NCI-H2107 treated with DMSO at 0.1 percent for 48 hours (cell line): ENCODE measurements at regions not wholly inside any gene's neighbourhood (a gene's known extent, or its start where the extent isn't known, plus 50 kb on each side); places are given as distances from the start of the nearest gene placed in this dataset.
"Not testable (repeated sequence)": the region's sequence is repeated elsewhere in the genome, so short reads cannot be mapped to it uniquely, and the experiment has no call there.

Experiments
- DNase-seq: peaks from one replicate; lab custom pipeline; 2025; ENCODE audit not compliant: unreplicated experiment; lab: John Stamatoyannopoulos, UW

DNA sequence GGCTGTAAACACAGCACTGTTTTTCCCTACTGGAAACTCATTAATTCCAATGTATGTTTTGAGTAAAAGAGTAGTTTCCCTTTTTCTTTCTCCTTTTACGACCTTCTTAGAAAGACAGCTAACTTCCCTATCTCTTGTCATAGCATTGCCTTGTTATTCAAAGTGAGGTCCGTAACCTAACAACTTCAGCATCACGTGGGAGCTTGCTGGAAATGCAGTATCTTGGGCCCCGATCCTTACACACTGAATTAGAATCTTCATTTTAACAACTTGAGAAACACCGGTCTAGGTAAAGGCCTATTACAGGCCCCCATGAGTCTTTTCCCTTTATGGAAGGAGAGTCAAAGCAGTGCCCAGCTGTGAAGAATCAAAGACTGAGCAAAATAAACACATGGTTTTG, 230.7 kb upstream of the PRKD1 start:
- no peak for DNase-seq

DNA sequence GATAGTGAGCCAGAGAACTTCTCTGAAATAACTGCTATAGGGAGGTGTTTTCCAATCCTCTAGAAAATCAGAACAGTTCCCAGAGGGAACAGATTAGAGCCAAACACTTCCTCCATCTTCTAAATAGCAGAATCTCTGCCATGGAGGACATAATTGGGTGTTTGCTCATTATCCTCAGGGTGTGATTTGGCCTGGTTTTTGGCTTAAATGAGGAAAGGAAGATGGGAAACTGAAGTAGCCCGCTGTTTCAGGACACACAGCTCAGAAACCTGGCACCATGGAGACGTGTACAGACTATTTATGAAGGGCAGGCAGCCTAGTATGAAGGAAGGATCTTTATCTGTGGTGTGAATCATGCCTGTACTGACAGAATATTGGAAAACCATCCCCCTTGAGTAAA, 231.7 kb upstream of the PRKD1 start:
- DNase-seq: no peak

DNA sequence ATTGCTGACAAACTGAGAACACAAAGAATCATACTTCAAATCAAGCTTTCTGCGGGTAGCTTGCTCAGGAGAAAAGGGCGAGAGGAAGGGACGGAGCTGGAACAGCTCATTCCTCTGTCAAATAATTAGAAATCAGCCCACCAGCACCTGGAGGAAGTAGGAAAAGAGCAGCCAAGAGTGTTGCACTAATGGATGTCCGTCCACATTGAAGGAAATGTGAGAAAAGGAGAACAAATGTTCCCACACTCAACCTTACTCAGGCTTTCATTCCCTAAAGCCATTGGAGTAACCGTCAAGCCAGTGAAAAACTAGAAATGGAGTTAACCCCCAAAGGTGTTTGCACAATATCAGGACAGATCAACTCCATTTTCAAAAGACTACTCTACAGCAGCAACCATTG, 233.0 kb upstream of the PRKD1 start:
- DNase-seq: no peak

DNA sequence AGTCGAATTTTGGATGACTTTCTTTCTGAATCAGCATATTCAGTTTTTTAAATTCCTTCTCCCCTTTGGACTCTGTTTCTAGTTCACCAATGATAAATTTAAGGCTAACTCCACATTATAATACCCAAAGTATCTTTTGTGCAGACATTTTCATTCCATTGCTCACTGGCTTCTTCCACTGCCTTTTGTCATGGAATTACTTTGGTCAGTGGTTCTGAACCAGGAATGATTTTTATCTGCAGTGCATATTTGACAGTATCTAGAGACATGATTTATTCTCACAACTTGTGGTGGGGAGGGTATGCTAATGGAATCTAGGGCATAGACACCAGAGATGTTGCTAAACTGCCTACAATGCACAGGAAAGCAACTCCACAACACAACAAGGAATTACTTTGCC, 234.4 kb upstream of the PRKD1 start:
- no peak for DNase-seq

- no peak for DNase-seq
Observed at GRCh38 chr14:30165255-30165654, 237.6 kb upstream of the PRKD1 start.

GRCh38 chr14:30177781-30178180, 250.1 kb upstream of the PRKD1 start:
- DNase-seq: no peak

DNA sequence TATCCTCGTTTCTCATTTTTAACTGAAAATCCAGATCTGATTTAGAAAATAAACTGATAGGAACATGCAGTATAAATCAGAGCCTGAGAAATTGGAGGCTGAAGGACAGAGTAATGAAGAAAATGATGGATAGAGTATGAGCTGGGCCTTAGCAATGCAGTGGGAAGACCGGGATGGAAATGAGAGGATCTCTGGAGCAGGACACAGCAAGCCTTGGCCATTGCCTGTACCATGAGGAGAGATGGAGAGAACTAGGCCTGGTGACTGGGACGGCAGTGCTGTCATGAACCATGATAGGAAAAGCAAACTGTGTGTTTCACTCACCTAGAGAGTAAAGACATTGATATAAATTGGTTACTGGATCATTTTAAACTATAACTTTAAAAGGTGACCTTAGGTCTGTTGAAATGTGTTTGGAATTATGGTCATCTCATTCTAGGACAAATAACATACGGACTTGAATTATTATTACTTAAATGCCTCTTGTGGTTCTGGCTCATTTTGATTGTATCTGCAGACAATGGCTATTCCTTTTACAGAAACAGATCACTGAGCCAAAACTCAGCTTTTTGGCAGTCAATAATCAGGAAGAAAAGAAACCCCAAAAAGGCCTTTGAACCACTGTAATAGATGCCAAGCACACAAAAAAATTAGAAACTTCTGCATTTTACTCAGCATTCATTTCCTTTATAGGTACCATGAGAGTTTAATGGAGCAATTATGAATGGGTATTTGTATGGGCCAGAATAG, 251.9 kb upstream of the PRKD1 start:
- DNase-seq: no peak

DNA sequence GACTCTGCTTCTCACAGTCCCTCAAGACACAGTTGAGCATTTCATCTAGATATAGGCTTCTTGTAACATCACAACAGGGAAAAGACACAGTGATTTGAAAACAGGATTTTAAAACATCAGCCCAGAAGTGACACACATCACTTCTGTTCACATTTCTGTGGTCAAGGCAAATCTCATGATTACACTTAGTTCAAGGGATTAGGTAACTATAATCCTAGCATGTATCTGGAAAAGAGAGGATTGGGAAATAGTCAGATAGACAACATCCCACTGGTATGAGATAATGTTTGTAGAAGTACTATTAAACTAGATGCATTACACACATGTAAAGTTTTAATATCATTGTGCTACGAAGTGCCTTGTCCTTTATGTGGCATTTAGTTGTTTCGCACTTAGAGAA, 252.6 kb upstream of the PRKD1 start:
- DNase-seq: no peak

DNA sequence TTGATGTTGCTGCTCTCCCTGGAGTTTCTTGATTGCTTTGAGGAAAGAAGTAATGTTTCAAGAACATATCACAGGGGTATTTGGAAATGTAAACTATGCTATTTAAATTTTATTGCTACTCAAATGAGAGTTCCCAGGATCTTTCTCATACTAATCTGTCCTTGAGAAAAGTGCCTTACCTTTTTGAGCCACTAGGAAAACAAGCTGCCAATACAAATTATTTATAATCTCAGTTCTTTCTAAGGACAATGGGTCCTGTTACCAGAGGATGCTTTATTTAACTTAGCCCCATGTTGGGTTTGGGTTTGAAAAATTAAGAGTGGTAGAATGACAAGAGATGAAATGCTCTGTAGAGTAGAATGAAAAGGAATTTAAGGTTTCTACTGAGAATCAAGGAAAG, 258.2 kb upstream of the PRKD1 start:
- DNase-seq: no peak

DNA sequence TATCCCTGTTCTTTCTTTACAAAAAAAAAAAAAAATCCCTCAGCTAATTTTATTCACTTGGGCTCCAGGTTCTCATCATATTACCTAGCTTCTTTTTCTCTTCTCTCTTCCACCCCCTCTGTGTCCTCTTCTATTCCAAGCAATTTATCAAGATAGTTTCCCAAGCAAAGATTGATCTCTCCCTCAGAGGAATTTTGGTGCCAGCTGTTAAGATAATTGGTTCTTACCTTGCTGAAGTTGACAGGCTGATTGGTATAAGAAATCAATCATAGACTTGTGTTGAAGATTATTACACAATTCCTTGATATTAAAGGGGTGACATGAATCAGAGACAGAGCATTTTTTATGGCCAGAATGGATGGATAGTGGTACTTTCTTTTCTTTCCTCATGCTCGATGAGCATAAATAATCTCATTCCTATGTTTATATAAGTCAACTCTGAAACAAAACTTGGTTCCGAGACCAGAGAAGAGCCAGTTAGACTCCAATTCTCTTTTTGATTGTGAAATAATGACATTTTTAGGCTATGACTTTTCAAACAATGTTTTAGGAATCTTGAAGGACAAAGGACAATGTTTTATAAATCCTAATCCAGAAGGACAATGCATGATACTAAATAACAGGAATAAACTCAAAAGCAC, 264.1 kb upstream of the PRKD1 start:
- DNase-seq: no peak

DNA sequence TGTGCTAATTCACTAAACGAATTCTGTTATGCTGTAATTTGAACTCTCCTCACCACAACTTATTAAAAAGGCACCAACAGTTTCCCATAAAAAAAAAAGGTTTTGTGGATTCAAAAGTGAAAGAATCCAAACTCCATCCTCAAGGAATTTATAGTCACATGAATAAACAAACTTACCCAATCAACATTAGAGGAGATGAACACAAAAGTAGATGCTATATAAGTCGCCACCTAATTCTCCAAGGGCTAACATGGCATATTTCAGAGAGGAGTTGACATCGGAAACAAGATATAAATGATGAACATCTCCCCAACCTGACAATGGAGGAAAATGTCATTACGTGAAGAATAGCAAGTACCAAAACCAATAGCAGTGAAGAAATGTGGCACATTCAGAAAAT, 265.5 kb upstream of the PRKD1 start:
- DNase-seq: no peak

- no peak for DNase-seq
Observed at GRCh38 chr14:30193845-30194501, 266.3 kb upstream of the PRKD1 start.

DNA sequence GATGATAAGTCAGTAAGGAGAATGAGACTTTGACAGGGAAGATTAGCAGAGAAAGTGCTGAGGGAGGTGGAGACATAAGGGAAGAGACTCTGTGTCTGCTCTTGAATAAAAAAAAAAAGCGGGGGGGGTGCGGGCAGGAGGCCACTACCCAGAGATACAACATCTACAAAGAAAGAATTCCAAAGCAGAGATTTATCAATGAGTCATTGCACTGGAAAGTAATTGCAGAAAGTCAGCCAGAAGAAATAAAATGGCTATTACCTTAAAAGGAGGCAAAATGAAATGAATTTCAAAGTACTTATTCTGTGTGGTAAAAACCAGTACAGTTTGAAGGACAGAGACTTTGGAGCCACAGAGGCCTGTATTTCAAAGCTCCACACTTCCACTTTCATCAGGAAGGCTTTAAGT, 267.1 kb upstream of the PRKD1 start:
- DNase-seq: no peak

GRCh38 chr14:30195941-30196340, 268.3 kb upstream of the PRKD1 start:
- no peak for DNase-seq

DNA sequence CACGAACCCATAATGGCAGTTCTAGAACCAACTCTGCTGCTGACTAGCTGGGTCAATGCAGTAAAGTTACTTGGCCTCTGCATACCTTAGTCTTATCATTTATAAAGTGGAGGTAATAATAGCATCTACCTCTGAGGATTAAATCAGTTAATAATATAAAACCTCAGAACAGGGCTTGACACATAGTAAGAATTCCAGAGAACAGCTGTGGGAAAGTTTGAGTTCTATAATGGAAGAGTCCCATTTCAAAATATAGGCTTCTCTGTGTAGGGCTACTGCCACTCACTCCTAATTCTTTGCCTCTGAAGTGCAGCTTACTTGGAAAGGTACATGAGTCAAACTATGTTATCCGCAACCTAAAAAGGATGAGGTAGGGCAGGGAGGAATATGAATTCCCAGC, 269.2 kb upstream of the PRKD1 start:
- DNase-seq: no peak

DNA sequence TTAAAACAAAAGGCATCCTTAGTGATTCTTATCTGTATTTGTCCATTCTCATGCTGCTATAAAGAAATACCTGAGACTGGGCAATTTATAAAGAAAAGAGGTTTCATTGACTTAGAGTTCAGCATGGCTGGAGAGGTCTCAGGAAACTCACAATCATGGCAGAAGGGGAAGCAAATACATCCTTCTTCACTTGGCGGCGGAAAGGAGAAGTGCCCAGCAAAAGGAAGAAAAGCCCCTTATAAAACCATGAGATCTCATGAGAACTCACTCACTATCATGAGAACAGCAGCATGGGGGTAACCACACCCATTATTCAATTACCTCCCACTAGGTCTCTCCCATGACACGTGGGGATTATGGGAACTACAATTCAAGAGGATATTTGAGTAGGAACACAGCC, 271.1 kb upstream of the PRKD1 start:
- DNase-seq: not testable (repeated sequence)

DNA sequence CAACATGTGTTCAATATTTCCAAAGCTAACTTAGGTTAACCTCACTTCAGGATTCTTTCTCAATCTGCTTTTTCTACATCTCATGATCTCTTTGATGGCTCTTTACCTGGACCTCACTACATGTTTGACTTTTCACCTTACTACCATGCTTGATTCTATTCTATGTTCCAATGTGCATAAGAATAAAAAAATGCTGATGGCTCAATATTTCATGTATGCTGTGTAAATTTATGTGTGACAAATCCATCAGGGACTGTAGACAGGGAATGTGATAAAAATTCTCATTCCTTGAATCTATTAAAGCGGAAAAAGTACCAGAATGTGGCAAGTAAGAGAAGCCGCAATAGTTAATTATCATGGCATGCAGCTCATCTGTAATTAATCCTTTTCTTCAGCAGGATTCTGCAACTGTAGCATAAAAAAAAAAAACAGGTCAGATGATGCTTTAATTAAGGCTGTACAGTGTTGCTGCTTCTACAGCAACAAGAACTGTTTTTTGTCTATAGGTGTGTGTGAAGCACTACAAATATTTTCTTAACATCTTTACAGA, 276.9 kb upstream of the PRKD1 start:
- DNase-seq: no peak

GRCh38 chr14:30209136-30209535, 281.5 kb upstream of the PRKD1 start:
- no peak for DNase-seq

DNA sequence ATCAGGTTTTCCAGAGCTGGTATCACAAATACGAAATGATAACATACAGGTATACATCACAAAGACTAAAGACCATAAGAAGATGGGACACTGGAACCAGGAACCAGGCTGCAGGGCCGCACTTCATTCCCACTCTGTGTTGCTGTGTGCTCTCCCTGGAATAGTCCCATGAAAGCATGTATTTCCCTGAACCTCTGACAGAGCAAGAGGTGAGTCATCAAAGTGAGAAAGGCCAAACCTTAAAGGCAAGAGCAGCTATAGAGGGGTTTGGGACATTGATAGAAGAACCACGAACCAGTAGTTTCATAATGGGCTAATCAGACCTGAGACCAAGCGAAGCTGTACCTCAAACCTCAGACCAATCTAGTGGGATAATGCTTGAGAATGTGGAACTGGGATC, 283.0 kb upstream of the PRKD1 start:
- no peak for DNase-seq

DNA sequence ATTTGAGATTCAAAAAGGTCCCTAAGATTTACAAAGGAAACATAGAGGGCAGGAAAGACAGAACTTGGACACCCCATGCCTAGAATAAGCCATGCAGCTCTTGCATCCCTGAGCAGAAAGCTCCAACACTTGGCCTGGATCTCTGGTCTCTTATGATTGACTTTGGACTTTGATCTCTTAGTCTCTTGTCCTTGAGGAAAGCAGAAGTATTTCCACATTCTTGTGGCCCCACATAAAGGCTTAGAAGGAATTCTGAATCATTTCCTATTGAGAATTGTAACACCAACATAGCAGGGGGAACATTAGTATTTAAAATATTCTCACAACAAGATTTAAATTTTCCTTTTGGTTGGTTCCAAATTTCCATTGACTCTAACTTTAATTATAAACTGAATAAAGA, 283.7 kb upstream of the PRKD1 start:
- no peak for DNase-seq

DNA sequence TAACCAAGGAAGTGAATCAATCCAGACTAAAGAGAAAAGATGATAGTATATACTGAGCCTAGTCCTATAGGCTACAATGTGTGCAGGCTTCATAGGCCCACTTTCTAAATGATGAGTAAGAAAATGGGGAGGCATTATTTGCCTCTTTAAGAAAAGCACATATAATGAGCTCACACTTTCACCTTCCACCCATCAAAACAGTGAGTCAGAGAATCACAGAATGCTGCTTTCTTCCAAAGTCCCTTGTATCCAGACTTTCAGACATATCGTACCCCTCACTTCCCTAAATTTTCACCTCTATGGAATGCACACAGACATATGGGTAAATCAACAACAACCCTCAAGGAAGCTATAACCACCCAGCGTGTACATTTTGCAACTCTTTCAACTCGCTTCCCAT, 286.4 kb upstream of the PRKD1 start:
- no peak for DNase-seq

DNA sequence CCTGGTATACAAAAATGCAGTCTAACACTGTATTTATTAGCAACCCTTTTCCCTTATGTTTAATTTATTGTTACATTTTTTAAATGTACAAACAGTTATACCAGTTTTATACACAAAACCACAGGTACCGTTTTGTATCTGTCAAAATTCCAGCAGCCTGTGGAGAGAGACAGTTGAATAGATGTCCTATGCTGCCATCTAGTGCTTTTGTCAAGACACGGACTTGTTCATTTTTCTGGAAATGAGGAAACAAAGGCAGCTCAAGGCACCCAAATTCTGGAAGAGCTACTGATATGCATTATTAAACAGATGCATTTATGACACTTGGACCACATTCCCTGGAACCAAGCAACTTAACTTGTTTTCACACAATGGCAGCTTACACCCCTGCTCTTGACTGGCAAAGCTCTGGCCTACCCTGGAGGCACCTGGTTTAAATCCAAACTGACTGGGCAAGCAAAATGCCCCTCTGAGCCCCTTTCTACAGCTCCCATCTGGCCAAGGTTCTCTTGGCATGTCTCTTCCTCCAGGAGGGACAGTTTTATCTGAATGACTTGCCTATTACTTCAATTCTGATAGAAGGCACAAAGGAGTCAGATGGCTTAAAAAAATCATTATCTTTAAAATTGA, 286.9 kb upstream of the PRKD1 start:
- peak; percentile 87 for DNase-seq
